Epithelial cell of proximal tubule (primary cell): ENCODE measurements at regions not wholly inside any gene's neighbourhood (a gene's known extent, or its start where the extent isn't known, plus 50 kb on each side); places are given as distances from the start of the nearest gene placed in this dataset.

Source experiments
- DNase-seq: peaks from one replicate; pipeline ENCODE4 v3.0.0-alpha.2; 2011; ENCODE audit warnings: low read depth
- H3K4me3 ChIP-seq: 2 replicates; pipeline ENCODE4 v1.5.1; 2011; ENCODE audit warnings: low read depth, mild to moderate bottlenecking, low read length
- CTCF ChIP-seq: conservative IDR thresholded peaks from 2 replicates; pipeline ENCODE4 v1.5.1; 2012; ENCODE audit warnings: low read depth, mild to moderate bottlenecking, low read length

DNA sequence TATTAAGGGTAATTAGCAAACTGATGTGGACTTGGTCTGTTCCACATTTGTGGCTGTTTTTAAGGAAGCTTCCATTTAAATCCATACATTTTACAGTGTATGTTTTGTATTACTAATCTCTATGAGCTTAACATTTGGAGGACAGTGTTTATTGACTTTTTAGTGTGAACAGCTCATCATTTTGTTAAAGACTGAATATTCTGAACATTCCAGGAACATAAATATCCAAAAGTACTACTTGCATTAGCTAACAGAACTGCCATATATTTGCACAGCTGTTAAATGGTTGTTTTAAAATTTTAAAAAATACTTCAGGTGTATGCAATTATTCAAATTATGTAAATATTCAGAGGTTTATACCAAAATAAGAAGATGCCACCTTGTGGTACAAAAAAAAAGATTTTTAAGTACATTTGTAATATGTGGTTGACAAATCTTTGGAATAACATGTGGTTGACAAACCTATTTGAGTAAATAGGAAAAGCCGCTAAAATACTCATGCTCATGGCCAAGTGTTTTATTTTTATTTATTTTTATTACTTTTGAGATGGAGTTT is 439.7 kb upstream of the FANCL start:
- no peak overlapping the region for H3K4me3 ChIP-seq
- no peak for DNase-seq
- TF ChIP-seq CTCF: no peak

DNA sequence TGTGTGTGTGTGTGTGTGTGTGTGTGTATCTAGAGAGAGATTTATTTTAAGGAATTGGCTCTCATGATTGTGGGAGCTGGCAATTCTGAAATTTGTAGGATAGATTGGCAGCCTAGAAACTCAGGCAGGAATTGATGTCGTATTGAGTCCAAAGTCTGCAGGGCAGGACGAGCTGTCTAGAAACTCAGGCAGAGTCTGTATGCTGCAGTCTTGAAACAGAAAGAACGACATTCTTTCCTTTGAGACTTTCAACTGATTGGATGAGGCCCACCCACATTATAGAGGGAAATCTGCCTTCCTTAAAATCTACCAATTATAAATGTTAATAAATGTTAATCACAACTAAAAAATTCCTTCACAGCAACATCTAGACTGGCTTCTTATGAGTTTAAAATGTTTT is 436.6 kb upstream of the FANCL start:
- H3K4me3 ChIP-seq: no peak overlapping the region
- TF ChIP-seq CTCF: no peak
- DNase-seq: no peak

DNA sequence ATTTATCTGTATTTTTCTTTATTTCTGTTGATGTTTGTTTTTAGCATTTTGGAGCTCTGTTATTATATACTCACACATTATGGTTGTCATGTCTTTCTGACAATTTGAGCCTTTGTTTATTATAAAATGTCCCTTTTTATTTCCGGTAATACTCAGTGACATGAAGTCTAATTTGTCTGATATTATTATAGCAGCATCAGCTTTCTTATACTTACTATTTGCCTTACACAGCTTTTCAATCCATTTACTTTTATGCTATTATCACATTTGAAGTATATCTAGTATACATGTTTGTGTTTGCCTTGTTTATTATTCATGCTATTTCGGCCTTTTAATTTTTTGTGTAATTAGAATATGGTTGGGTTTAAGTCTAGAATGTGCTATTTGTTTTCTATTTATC is 430.6 kb upstream of the FANCL start:
- TF ChIP-seq CTCF: no peak
- no peak overlapping the region for H3K4me3 ChIP-seq
- no peak for DNase-seq

DNA sequence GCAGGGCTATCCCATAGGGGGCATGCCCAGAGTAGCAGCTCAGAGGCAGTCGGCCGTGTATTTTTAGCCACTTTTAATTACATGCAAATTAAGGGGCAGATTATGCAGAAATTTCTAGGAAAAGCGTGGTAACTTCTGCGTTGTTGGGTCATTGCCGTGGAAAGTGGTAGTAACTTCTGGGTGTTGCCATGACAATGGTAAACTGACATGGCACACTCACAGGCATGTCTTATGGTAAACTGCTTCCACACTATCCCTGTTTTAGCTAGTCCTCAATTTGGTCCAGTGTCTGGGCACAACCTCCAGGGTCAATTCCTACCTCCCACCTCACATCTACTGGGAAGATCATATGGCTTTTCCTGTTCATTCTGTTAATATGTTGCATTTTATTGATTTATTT is 428.9 kb upstream of the FANCL start:
- no peak overlapping the region for H3K4me3 ChIP-seq
- no peak for TF ChIP-seq CTCF
- DNase-seq: no peak

- no peak overlapping the region for H3K4me3 ChIP-seq
- DNase-seq: no peak
- TF ChIP-seq CTCF: no peak
Observed at GRCh38 chr2:58667137-58667774, 426.1 kb upstream of the FANCL start.

DNA sequence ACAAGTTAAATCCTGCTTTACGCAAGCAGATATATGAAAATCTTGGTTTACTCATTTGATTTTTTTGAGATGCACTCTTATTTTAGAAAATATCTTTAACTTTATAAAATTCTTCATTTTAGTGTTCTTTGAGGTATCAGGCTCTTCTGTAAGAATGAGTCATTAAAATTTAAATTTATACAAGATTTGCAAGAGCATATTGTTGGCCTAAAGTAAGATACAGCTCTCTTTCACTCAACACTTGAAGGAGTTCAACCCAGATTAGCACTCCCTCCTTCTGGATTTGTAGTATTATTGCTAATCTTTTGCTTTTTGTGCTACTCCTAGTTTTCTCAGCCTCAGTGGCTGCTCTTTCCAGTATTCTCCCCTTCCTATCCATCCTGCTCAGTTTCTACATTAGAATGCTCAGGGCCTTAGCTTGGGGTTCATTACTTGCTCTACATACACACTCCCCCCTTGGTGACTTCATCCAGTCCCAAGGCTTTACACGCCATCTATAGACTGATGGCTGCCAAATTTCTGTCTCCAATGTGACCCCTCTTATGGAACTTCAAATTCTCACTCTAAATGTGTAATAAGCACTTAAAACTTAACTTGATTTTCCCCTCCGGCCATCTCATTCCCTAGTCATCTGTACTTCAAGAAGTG is 425.3 kb upstream of the FANCL start:
- no peak for TF ChIP-seq CTCF
- no peak for DNase-seq
- H3K4me3 ChIP-seq: no peak overlapping the region

DNA sequence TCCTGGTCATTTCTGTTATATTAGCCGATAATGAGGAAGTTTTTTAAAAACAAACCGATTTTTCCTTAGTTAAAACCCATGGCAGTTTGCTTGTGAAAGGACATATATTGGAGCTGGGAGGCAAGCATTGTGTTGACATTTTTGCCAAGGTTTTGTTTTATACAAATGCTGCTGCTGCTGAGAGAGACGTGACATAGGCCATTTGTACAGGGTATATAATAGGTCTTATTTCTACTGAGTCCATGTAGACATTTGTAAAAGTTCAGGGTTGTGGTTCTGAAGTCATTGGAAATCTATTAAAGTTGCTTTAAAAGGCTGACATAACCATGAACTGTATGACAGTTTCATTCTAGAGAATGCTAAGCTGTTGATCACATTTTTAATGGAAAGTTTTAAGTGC is 424.0 kb upstream of the FANCL start:
- no peak overlapping the region for H3K4me3 ChIP-seq
- TF ChIP-seq CTCF: no peak
- DNase-seq: no peak
